ENCODE measurements at regions not wholly inside any gene's neighbourhood (a gene's known extent, or its start where the extent isn't known, plus 50 kb on each side); places are given as distances from the start of the nearest gene placed in this dataset.

DNA sequence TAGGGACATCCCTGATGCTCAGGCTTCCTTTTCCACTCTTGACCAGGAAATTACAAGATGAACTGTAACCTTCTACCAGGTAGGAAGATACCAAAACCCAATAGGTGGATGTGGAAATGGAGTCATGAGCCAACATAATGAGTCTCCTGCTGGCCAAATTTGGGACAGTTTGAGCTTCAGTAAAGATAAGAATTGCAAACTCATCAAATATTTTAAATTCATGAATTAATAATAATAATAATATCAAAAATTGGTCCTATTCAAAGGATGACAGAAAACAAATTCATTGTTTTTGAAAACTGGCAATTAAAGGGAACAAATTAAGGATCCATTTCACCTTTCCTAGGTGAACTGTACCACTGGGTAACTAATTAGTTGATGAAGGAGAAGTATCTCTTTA, 309.7 kb downstream of the NEK10 start:
- TF ChIP-seq, protein P1, sequence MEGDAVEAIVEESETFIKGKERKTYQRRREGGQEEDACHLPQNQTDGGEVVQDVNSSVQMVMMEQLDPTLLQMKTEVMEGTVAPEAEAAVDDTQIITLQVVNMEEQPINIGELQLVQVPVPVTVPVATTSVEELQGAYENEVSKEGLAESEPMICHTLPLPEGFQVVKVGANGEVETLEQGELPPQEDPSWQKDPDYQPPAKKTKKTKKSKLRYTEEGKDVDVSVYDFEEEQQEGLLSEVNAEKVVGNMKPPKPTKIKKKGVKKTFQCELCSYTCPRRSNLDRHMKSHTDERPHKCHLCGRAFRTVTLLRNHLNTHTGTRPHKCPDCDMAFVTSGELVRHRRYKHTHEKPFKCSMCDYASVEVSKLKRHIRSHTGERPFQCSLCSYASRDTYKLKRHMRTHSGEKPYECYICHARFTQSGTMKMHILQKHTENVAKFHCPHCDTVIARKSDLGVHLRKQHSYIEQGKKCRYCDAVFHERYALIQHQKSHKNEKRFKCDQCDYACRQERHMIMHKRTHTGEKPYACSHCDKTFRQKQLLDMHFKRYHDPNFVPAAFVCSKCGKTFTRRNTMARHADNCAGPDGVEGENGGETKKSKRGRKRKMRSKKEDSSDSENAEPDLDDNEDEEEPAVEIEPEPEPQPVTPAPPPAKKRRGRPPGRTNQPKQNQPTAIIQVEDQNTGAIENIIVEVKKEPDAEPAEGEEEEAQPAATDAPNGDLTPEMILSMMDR (IDR thresholded peaks at IDR 0.05) = no peak
- TF ChIP-seq POLR2A (IDR thresholded peaks at IDR 0.05; ENCODE audit: low read depth) (no peak), POLR2AphosphoS5 (IDR thresholded peaks at IDR 0.05) (no peak)
